Nucleus accumbens (tissue), 56 donors: ENCODE measurements at regions not wholly inside any gene's neighbourhood (a gene's known extent, or its start where the extent isn't known, plus 50 kb on each side); places are given as distances from the start of the nearest gene placed in this dataset.
"Not testable (repeated sequence)": the region's sequence is repeated elsewhere in the genome, so short reads cannot be mapped to it uniquely, and the experiment has no call there.

Experiments used
- DNase-seq, 56 donors: peaks; one replicate each; lab custom pipeline; 2025; lab: John Stamatoyannopoulos, UW

DNA sequence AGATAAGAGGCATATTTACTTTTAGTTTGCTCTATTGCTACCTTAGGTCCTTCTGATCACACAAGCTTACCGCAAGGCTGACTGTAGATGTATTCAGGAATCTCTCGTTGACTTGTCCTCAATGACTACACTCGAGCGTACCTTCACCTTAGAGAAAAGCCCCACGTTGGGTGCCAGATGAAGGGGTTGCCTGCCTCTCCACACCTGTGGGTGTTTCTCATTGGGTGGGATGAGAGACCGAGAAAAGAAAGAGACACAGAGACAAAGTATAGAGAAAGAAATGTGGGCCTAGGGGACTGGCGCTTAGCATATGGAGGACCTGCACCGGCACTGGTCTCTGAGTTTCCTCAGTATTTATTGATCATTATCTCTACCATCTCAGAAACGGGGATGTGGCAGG is 51.8 kb downstream of the ASCL4 start:
- no peak for DNase-seq

DNA sequence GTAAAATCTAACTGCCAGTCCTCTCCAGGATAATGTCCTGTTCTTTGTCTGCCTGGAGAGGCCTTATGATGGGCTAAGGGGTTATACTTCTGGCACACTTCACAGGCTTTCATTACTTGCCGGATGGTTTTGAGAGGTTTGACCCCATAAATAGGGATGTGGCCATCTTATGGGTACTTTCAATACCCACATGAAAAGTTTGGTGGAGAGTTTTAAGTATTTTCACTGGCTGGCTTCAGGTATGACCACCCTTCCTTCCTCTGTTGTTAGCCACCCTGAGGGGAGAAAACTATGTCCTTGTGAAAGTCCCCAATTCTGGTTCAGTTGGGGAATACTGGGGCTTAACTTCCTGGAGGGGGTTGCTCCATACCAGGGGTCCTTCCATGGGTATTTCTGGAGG is 54.8 kb downstream of the ASCL4 start:
- DNase-seq: no peak

DNA sequence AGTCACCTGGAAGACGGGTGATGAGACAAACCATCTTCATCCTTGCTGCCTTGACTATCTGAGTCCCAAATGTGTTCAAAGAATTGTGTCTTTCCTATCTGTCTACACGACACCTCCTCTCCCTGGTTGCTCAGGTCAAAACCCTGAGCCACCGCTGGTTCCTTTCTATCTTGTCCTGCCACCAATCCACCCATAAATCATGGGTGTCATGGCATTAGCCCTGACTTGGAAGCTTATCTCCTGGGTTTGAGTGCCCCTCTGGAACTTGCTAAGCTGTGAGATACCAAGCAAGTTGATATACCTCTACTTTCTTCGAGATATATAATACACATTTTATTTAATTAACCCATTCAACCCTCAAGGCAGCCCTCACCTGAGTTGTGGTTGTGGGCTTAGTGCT is 57.9 kb downstream of the ASCL4 start:
- no peak for DNase-seq

DNA sequence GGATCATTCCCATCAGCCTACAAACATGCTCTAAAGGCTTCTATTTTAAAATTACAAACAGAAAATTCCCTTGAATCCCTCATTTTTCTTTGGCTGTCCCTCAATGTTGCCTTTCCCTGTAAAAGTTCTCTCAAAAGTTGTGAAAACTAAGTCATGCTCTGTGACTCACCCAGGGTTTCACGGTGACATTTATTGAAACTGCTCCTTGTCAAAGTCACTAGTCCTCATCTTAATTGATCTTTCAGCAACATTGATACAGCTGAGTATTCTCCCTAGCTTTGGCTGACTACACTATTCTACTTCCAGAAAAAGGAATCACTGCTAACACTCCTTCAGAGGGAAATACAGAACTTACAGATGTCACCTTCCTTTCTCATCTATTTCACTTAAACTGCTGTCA is 65.7 kb downstream of the ASCL4 start:
- no peak for DNase-seq

DNA sequence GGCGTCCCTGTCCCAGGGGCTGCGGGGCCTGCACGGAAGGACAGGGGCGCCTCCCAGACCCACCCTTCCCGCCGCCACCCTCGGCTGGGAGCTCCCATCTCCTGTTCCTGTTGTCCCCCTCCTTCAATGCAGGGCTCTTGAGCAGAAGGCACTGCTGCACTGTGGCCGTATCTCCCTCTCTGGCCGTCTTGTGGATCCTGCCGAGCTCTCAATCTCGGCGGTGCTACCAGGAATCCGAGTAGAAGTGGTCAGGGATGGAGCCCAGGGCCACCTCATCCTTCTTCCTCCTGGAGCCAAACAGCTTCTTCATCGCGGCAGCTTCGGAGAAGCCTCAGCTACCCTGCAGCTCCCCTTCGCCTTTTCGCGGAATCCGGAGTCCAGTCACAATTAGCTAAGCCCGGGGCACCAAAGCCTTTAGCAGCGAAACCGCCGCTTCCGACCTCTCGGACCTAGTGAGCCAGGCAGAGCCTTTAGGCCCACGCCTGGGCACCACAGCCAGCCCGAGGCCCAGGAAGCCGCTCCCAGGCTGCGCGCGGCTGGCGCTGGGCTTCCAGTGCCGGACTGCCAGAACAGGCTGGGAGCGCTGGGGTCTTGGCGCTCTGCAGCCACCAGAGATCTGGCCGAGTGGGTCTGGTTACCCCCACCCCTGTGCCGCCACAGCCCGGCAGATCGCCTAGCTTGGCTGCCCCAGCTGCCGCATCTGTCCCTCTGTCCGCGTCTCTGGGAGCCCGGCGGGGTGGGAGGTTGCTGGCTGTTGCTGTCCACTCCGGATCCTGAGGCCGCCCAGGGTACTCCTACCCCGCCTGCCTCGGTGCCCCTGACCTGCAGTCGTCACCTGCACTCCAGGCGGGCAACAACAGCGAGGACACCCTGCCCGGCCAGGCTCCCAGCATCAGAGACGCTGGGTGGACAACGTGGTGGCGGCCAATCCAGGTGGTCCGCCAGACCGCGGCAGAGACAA is 69.1 kb downstream of the ASCL4 start:
- no peak for DNase-seq

DNA sequence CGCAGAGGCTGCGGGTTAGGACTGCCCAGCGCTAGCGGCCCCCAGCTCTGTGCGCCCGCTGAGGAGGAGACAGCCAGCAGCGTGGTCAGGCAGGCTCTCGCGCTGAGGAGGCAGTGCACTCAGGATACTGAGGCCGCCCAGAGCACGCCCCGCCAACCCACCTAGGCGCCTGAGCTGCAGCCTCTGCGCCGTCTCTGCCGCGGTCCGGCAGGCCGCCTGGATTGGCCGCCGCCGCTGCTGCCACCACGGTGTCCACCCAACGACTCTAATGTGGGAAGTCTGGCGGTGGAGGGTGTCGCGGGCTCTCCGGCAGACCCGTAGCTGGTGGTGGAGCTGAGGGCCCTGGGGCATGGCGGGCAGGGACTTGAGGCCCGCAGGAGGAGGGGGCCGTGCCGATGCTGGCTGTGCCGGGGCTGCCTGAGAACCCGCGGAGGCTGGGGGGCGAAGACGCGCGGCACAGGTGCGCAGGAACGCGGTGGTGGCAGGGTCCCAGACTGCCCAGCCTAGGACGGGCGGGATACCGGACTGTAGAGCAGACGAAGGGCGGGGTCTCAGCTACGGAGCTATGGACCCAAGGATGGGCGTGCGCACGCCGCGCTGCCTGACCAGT is 69.9 kb downstream of the ASCL4 start:
- no peak for DNase-seq

DNA sequence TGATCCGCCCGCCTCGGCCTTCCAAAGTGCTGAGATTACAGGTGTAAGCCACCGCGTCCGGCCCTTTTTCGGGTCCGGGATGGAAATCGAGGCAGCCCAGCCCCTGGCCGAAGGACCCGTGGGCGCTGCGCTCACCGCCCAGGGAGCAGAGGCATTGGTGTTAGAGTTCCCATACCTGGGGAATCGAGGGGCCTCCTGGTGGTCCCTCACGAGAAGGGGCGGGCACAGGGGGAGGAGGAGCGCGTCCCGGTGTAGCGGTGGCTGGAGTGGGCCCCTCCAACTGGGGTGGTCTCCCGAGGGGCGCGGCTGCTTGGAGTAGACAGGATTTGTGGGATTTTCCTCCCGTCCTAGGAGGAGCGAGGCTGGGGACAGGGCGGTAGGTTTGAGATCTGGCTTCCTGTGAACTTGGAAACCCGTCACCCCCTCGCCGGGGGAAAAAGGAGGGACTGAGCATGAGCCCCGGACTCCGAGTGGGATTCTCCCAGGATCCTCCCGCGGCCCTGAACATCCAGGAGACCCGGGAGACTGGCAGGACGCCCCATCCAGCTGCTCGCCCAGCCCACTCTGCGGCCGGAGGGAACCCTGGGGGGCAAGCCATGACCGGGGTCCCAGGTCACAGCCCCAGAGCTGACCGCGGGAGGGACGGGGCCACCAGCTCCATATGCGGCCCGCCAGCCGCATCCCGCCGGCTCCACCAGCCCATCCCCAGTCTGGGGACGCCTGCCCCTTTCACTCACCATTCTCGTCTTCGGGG is 70.9 kb downstream of the ASCL4 start:
- DNase-seq: no peak

DNA sequence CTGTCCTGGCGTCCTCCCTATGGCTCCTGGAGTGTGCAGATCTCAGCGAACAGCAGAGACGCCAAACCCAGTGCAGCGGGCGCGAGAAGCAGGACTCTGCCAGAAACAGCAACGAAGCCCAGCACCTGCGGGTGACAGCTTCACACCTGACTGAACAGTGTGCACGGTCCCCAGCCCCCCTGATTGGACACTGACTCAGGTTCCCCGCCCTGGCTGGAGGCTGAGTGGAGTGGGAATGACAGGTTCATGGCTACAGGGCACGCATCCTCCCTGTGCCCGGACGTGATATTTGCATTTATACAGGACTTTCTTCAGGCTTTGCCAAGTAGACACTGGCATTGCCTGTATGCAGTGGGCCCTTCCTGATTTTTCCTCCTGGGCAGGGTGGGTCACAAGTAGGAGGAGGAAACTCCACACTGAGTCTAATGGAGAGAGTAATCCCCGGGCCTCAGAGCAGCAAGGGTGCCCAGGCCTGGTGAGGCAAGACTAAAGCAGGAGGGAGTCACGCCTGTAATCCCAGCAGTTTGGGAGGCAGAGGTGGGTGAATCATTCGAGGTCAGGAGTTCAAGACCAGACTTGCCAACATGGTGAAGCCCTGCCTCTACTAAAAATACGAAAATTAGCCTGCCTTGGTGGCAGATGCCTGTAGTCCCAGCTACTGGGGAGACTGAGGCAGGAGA is 71.6 kb downstream of the ASCL4 start:
- DNase-seq: no peak

DNA sequence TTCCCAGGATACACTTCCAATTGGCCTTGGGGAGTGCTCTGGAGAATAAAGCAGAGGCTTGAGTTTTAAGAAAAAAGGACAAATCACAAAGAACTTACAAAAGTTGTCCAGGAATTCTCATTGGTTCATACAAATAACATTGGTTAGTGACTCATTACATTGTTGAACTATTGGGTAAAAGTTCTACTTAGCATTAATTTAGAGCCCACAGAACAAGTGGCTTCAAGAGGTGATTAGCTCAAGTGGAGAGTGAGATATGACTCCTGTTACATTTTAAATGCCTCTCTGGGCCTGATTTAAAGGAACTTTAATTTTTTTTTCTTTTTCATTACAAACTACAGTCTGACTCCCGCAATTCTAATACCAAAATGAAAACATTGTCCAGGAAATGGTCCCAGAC is 72.9 kb downstream of the ASCL4 start:
- DNase-seq: no peak

DNA sequence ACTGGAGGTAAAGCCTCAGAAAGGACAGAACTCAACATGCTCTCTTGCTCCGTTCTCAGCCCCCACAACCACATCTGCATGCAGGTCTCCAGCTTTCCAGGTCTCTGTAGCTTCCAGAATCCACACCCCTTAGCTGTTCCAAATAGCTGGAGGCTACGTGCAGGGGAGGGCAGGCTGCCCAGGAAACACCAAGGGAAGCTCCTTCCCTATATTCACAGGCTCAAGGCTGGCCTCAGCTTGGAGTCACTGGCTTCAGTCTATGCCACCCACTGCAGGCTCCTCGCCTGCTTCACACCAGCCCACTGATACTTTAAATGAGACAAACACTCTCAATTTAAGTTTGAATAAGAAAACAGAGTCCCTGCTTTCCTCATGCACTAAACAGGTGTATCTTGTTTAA is 73.3 kb downstream of the ASCL4 start:
- DNase-seq: no peak

DNA sequence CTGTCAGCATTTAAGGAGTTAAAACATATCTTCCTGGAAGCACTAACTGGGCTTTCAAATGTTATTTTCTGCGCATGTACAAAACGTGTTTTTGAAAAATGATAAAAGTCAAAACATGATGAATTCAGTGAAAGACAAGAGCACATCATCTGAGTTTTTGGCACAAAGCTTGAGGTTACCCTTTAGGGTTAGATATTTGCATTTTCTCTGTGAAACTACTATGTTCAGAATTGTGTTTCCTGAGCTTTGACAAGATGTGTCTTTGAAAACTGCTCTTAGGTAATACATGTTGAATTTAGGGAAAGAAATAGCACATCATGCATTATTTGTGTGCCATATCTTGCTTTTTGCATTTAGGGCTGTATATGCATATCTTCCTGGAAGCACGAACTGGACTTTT is 79.0 kb downstream of the ASCL4 start:
- no peak for DNase-seq

DNA sequence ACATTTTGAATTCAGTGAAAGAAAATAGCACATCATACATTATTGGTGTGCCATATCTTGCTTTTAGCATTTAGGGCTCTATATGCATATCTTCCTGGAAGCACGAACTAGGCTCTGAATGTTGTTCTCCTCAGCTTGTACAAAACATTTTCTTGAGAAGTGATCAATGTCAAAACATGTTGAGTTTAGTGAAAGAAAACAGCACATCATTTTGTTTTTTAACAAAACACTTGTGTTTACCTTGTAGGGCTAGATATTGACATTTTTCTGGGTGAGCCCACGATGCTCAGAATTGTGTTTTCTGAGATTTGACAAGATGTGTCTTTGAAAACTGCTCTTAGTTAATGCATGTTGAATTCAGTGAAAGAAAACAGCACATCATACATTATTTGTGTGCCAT is 81.0 kb downstream of the ASCL4 start:
- DNase-seq: no peak

DNA sequence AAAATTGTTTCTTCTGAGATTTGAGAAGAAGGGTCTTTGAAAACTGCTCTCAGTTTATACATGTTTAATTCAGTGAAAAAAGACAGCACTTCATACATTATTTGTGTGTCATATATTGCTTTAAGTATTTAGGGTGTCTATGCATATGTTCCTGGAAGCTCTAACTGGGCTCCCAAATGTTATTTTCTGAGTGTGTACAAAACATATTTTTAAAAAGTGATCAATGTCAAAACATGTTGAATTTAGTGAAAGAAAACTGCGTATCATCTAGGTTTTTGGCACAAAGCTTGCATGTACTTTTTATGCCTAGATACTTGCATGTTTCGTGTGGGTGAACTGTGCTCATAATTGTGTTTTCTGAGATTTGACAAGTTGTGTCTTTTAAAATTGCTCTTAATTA is 81.6 kb downstream of the ASCL4 start:
- DNase-seq: no peak

DNA sequence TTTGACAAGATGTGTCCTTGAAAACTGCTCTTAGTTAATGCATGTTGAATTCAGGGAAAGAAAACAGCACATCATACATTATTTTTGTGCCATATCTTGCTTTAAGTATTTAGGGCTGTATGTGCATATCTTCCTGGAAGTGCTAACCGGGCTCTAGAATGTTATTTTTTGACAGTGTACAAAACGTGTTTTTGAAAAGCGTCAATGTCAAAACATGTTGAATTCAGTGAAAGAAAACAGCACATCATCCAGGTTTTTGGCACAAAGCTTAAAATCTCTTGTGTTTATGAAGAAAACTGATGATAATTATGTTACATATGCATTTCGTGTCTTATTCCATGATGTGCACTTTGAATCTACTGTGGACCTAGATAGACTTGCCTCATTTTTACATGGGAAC is 82.7 kb downstream of the ASCL4 start:
- DNase-seq: no peak

DNA sequence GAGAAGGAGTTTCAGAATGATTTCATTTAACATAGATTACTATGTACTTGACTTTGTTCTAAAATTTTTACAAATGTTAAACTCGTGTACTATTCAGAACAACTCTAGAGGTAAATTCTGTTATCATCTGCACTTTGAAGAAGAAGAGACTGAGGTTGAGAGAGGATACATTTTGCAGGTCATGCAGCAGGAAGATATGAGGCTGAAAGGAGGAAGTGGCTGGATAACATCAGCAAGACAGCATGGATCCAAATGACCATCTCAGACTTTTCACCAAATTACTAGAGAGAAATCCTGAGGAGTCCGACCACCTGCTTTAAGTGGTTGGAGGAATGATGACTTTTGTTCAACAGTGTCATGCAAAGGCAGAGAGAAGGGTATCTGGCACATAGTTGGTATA is 84.9 kb downstream of the ASCL4 start:
- no peak for DNase-seq

DNA sequence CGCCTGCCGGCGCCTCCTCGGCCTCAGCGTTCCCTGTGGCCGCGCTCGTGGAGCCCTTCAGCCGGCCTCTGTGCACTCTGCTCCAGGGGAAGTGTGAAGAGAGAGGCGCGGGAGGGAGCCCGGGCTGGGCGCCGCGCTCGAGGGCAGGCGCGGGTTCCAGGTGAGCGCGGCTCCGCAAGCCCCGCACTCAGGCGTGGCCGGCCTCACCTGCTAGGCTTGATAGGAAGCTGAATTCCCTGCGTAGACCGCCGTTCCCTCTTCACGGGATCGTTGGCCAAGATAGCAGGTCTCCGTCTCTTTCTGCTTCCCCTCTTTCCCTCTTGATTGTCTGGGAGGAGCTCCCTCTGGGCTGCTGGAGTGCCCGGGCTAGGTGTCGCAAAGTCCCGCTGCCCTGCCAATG is 89.7 kb downstream of the ASCL4 start:
- no peak for DNase-seq

DNA sequence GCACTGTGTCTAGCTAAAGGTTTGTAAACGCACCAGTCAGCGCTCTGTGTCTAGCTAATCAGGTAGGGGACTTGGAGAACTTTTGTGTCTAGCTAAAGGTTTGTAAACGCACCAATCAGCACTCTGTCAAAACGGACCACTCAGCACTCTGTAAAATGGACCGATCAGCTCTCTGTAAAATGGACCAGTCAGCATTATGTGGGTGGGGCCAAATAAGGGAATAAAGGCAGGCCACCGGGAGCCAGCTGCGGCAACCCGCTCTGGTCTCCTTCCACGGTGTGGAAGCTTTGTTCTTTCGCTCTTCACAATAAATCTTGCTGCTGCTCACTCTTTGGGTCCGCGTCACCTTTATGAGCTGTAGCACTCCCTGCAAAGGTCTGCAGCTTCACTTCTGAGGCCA is 90.2 kb downstream of the ASCL4 start:
- DNase-seq: not testable (repeated sequence)

DNA sequence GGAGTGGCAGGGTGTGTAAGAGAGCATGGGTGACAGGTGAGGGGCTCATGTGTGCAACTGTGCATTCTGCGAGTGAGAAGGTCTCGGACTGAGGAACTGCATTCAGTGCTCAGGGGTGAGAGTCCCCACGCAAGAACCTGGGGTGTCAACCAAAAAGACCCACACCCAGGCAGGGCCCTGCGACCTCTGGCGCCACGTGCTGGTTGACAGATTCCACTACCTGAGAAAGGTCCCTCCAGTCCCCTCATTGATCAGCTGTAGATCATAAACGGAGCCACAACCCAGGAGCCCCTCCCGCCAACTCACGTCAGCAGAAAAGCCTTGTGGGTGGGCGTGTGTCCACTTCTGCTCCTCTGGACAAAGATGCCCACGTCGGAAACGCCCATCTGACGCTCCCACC is 98.7 kb downstream of the ASCL4 start:
- DNase-seq: no peak

DNA sequence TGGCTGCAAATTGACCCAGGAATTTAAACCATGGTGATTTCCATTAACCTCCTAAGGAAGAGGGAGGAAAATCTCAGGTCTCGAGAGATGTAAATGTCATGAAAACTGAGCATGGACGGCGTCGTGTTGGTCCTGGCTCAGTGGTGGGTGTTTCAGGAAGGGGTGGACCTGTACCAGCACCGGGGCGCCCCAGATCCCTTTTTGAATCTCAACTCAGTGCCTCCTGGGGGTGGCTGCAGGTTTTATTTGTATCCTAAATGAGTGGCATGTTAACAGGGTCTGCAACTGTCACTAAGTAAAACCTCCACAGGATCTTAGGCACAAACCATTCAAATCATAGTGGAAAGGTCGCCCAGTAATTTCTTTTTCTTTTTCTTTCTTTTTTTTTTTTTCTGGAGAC is 101.3 kb downstream of the ASCL4 start:
- DNase-seq: no peak

DNA sequence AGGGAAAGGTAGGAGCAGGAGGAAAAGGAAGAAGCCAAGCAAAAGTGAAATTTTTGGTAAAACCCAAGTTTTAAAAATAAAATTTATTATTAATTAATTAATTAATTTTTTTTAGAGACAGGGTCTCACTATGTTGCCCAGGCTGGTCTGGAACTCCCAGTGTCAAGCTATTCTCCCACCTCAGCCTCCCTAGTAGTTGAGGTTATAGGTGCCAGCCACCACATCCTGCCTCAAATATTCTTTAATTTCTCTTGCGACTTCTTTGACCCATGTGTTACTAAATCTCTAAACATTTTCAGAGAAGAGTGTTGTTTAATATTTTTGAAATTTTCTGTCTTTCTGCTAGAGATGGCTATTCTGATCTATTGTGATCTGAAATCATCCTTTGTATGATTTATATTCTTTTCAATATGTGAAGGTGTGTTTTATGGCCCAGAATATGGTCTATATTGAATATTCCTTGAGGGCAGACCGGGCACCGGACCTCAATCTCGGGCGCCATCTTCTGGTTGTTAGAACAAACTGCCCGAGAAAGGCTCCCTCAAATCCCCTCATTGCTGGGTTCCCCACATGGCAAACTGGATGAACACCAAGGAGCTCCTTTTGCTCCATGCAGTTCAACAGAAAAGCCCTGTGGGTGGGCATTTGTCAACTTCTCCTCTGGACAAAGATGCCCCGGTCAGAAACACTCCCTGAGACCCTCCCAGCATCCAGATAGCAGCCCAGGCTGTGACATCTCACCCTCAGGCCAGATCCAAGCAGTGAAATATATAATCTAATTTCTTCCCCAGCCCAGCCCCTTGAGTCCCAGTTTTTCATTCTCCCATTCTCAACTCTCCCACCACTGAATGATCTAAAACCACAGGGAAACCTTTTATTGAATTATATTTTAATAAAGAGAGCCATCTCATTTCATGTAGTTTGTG is 110.5 kb downstream of the ASCL4 start:
- peak in 23 of 56 donors; percentile 2 to 63 (median 18) for DNase-seq
